Keratinocyte (primary cell): ENCODE measurements at regions not wholly inside any gene's neighbourhood (a gene's known extent, or its start where the extent isn't known, plus 50 kb on each side); places are given as distances from the start of the nearest gene placed in this dataset.

Source experiments
- DNase-seq: peaks from one replicate; pipeline ENCODE4 v3.0.0-alpha.2; 2011; ENCODE audit warnings: low read depth, missing footprints, low spot score
- FAIRE-seq: peaks from 2 replicates; lab custom pipeline; 2011; peaks lifted over from hg19 to GRCh38; lab: Jason Lieb, UNC
- H2AFZ ChIP-seq: 2 replicates; pipeline ENCODE4 v1.6.0; 2012; ENCODE audit warnings: low read length, control low read depth, inconsistent platforms; ENCODE audit not compliant: control insufficient read depth
- H3K27ac ChIP-seq: 2 replicates; pipeline ENCODE4 v1.5.1; 2011; ENCODE audit warnings: low read length; ENCODE audit not compliant: control insufficient read depth, insufficient read depth
- H3K27me3 ChIP-seq: 3 replicates; pipeline ENCODE4 v1.6.0; 2011; ENCODE audit warnings: low read length; ENCODE audit not compliant: control insufficient read depth, insufficient read depth; ENCODE audit errors: extremely low read depth
- H3K36me3 ChIP-seq, 2 experiments: 2 replicates in 1 of 2; 3 replicates in 1 of 2; pipeline ENCODE4 v1.5.1; 2011; ENCODE audit warnings: low read length in 2 of 2, mild to moderate bottlenecking in 1 of 2; ENCODE audit not compliant: control insufficient read depth in 2 of 2, insufficient read depth in 2 of 2; ENCODE audit errors: extremely low read depth in 1 of 2
- H3K4me1 ChIP-seq: 3 replicates; pipeline ENCODE4 v1.5.1; 2011; ENCODE audit warnings: low read length; ENCODE audit not compliant: control insufficient read depth, insufficient read depth; ENCODE audit errors: extremely low read depth
- H3K4me2 ChIP-seq: 3 replicates; pipeline ENCODE4 v1.6.0; 2011; ENCODE audit warnings: low read depth, low read length; ENCODE audit not compliant: control insufficient read depth, insufficient read depth; ENCODE audit errors: extremely low read depth
- H3K4me3 ChIP-seq, 3 experiments: fragments of 200-600 bp in 1 of 3; sonication (generic) in 1 of 3; 2 replicates in 2 of 3; 3 replicates in 1 of 3; pipeline ENCODE4 v1.5.1; 2011 to 2016; ENCODE audit warnings: low read length in 3 of 3, mild to moderate bottlenecking in 3 of 3, control low read depth in 2 of 3, inconsistent platforms in 1 of 3, low read depth in 1 of 3, mixed read lengths in 1 of 3, mixed run types in 1 of 3, moderate library complexity in 1 of 3; ENCODE audit not compliant: control insufficient read depth in 2 of 3, insufficient read depth in 2 of 3; ENCODE audit errors: extremely low read depth in 1 of 3
- H3K79me2 ChIP-seq: 2 replicates; pipeline ENCODE4 v1.6.0; 2012; ENCODE audit warnings: low read length; ENCODE audit not compliant: control insufficient read depth, insufficient read depth
- H3K9ac ChIP-seq: 3 replicates; pipeline ENCODE4 v1.6.0; 2011; ENCODE audit warnings: low read length; ENCODE audit not compliant: control insufficient read depth, insufficient read depth; ENCODE audit errors: extremely low read depth
- H3K9me1 ChIP-seq: 3 replicates; pipeline ENCODE4 v1.6.0; 2011; ENCODE audit warnings: low read length; ENCODE audit not compliant: control insufficient read depth, insufficient read depth; ENCODE audit errors: extremely low read depth
- H3K9me3 ChIP-seq: 2 replicates; pipeline ENCODE4 v1.5.1; 2012; ENCODE audit warnings: low read depth, low read length; ENCODE audit not compliant: control insufficient read depth
- H4K20me1 ChIP-seq: 3 replicates; pipeline ENCODE4 v1.6.0; 2011; ENCODE audit warnings: low read length; ENCODE audit not compliant: control insufficient read depth, insufficient read depth; ENCODE audit errors: extremely low read depth
- EZH2 ChIP-seq: IDR thresholded peaks from one replicate; pipeline ENCODE4 v1.6.1; 2012; ENCODE audit warnings: inconsistent platforms, mild to moderate bottlenecking, low read length, moderate library complexity
- dilution Hi-C: fragments of 300-500 bp; cut with MboI; formaldehyde crosslinking; loops from one replicate; pipeline ENCODE4 v1.7.0; 2020; ENCODE audit warnings: low sequenced_read_pairs; ENCODE audit not compliant: extremely low pct_ligation_motif_present
- TF ChIP-seq, protein P1 (sequence below), 3 experiments: IDR thresholded peaks in 1 of 3; conservative IDR thresholded peaks in 1 of 3; optimal IDR thresholded peaks in 1 of 3; 2 replicates in 2 of 3; 3 replicates in 1 of 3; pipeline versions ENCODE3 to v1.5.1; 2011; ENCODE audit warnings: low read length in 3 of 3, mild to moderate bottlenecking in 3 of 3, moderate library complexity in 2 of 3, control low read depth in 1 of 3, inconsistent platforms in 1 of 3; ENCODE audit not compliant: insufficient read depth in 2 of 3; ENCODE audit errors: extremely low read depth in 1 of 3

DNA sequence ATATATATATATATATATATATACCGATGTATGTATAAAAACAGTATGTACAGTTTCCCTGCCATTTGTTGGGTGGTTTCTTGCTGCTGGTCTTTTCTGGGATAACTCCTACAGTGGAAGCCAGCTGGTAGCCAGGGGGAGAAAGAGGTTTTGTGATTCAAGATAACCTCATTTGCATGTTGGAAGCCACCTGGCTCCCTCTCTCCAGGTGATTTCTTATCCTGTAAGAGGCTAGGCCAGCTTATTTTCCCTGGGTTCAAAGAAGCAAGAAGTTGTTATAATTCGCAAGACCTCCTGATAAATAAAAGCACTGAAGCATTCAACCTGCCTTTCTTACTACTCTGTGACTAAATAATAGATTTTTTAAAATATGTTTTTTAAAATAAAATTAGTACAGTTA is 443.3 kb downstream of the VGLL3 start:
- TF ChIP-seq, protein P1, sequence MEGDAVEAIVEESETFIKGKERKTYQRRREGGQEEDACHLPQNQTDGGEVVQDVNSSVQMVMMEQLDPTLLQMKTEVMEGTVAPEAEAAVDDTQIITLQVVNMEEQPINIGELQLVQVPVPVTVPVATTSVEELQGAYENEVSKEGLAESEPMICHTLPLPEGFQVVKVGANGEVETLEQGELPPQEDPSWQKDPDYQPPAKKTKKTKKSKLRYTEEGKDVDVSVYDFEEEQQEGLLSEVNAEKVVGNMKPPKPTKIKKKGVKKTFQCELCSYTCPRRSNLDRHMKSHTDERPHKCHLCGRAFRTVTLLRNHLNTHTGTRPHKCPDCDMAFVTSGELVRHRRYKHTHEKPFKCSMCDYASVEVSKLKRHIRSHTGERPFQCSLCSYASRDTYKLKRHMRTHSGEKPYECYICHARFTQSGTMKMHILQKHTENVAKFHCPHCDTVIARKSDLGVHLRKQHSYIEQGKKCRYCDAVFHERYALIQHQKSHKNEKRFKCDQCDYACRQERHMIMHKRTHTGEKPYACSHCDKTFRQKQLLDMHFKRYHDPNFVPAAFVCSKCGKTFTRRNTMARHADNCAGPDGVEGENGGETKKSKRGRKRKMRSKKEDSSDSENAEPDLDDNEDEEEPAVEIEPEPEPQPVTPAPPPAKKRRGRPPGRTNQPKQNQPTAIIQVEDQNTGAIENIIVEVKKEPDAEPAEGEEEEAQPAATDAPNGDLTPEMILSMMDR (optimal IDR thresholded peaks at IDR 0.05 in 1 of 3, IDR thresholded peaks at IDR 0.05 in 1 of 3, conservative IDR thresholded peaks at IDR 0.05 in 1 of 3; ENCODE audit: extremely low read depth in 1 of 3, insufficient read depth in 2 of 3, low read length in 3 of 3): no peak
- TF ChIP-seq EZH2: no peak
- Histone ChIP-seq H3K79me2 (no peaks in the 10 kb centered on the region), H3K27me3 (no peaks in the 10 kb centered on the region), H3K9me3 (no peaks in the 10 kb centered on the region), H3K9ac (no peak overlapping the region), H3K36me3 (no peaks in the 10 kb centered on the region), H3K4me3 (no peak overlapping the region), H3K27ac (no peak overlapping the region), H3K4me2 (no peak overlapping the region), H3K9me1 (no peaks in the 10 kb centered on the region), H3K4me1 (no peaks in the 10 kb centered on the region), H2AFZ (no peak overlapping the region), H4K20me1 (no peaks in the 10 kb centered on the region)
- no peak for FAIRE-seq
- dilution Hi-C loops: no loop called here
- no peak for DNase-seq

DNA sequence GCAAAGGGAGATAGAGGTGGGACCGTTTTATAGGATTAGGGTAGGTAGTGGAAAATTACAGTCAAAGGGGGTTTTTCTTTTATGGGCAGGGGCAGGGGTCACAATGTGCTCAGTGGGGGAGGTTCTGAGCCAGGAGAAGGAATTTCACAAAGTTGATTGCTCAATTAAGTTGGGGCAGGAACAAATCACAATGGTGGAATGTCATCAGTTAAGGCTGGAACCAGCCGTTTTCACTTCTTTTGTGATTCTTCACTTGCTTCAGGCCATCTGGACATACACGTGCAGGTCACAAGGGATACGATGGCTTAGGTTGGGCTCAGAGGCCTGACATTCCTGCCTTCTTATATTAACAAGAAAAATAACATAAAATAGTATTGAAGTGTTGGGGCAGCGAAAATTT is 453.8 kb downstream of the VGLL3 start:
- Histone ChIP-seq H3K9me1 (no peaks in the 10 kb centered on the region), H2AFZ (no peak overlapping the region), H3K27ac (no peak overlapping the region), H3K36me3 (no peaks in the 10 kb centered on the region), H4K20me1 (no peaks in the 10 kb centered on the region), H3K4me1 (no peaks in the 10 kb centered on the region), H3K79me2 (no peaks in the 10 kb centered on the region), H3K4me2 (no peak overlapping the region), H3K9ac (no peak overlapping the region), H3K9me3 (no peaks in the 10 kb centered on the region), H3K4me3 (no peak overlapping the region), H3K27me3 (no peaks in the 10 kb centered on the region)
- no peak for FAIRE-seq
- DNase-seq: no peak
- TF ChIP-seq EZH2: no peak
- TF ChIP-seq, protein P1 (optimal IDR thresholded peaks at IDR 0.05 in 1 of 3, IDR thresholded peaks at IDR 0.05 in 1 of 3, conservative IDR thresholded peaks at IDR 0.05 in 1 of 3; ENCODE audit: extremely low read depth in 1 of 3, insufficient read depth in 2 of 3, low read length in 3 of 3): no peak
- dilution Hi-C loops: no loop called here
